Astrocyte of the cerebellum (primary cell): ENCODE measurements at regions not wholly inside any gene's neighbourhood (a gene's known extent, or its start where the extent isn't known, plus 50 kb on each side); places are given as distances from the start of the nearest gene placed in this dataset.

Experiments used
- DNase-seq: peaks from one replicate; pipeline ENCODE4 v3.0.0-alpha.2; 2011; ENCODE audit warnings: low read depth
- H3K4me3 ChIP-seq: 2 replicates; pipeline ENCODE4 v1.5.1; 2011; ENCODE audit warnings: mild to moderate bottlenecking, low read depth, low read length, moderate library complexity
- CTCF ChIP-seq: IDR thresholded peaks from 2 replicates; pipeline ENCODE4 v1.5.1; 2012; ENCODE audit warnings: low read length, low read depth, moderate library complexity, mild to moderate bottlenecking; ENCODE audit errors: missing control alignments
- in situ Hi-C: cut with HindIII; loops from 2 replicates; pipeline ENCODE4 v1.10.0; 2017; ENCODE audit warnings: low sequenced_read_pairs

- H3K4me3 ChIP-seq = no peak overlapping the region
- TF ChIP-seq CTCF = no peak
- in situ Hi-C loops = no loop called here
These were observed 92.1 kb upstream of the ATP8B1 start for GRCh38 chr18:57895182-57895581.

DNA sequence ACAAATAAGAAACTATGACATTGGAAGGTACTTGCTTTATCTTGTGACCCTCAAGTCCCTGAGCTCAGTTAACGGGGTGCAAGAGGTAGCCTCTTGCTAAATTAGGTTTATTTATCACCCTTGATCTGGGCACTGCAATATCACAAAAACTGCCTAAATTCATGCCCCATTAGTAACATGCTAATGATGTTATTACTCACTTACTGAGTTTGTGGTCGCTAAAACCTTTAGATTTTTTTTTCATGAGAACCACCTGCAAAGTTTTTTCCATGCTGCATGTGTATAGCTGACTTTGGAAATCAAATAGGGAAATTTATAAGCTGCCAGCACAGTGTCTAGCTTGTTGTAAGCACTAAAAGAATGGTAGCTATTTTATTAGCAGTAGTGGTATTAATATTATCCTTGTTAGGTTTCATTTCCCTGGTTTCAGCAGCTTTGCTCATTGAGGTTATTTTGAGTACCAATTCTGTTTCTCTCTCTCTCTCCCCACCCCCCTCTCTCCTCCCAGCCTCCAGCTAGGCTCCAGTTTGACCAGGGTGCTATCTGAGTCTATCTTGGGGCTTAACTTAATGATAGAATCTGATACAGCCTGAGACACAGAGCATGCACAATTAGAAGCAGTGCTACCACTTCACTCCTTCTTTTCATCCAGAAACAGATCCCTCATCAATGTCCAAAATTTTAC, 88.7 kb upstream of the ATP8B1 start:
- no peak overlapping the region for H3K4me3 ChIP-seq
- no peak for TF ChIP-seq CTCF
- in situ Hi-C loops = no loop called here
- no peak for DNase-seq

More at GRCh38 chr18:57895182-57895581, 92.1 kb upstream of the ATP8B1 start:
- DNase-seq = no peak

DNA sequence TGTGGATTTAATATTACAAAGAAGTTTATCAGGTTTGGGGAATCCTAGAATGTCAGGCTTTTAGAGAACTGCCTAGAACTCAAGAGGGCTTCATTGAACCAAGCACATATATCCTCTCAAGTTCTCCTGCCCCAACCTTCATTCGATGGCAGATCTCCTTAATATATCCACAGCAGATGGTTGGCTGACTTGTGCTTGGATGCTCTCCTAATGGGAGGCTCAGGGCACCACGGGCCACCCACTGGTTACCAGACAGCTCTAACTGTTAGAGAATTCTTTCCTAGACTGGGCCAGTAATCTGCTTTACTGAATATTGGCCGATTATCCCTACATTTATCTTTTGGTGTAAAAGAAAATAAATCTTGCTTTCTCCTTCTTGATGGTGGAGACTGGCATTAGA, 87.2 kb upstream of the ATP8B1 start:
- TF ChIP-seq CTCF = no peak
- H3K4me3 ChIP-seq = no peak overlapping the region
- in situ Hi-C loops = no loop called here
- DNase-seq = no peak

- in situ Hi-C loops = no loop called here
- no peak for TF ChIP-seq CTCF
- H3K4me3 ChIP-seq = no peak overlapping the region
- no peak for DNase-seq
These were observed 86.7 kb upstream of the ATP8B1 start for GRCh38 chr18:57889841-57890240.

DNA sequence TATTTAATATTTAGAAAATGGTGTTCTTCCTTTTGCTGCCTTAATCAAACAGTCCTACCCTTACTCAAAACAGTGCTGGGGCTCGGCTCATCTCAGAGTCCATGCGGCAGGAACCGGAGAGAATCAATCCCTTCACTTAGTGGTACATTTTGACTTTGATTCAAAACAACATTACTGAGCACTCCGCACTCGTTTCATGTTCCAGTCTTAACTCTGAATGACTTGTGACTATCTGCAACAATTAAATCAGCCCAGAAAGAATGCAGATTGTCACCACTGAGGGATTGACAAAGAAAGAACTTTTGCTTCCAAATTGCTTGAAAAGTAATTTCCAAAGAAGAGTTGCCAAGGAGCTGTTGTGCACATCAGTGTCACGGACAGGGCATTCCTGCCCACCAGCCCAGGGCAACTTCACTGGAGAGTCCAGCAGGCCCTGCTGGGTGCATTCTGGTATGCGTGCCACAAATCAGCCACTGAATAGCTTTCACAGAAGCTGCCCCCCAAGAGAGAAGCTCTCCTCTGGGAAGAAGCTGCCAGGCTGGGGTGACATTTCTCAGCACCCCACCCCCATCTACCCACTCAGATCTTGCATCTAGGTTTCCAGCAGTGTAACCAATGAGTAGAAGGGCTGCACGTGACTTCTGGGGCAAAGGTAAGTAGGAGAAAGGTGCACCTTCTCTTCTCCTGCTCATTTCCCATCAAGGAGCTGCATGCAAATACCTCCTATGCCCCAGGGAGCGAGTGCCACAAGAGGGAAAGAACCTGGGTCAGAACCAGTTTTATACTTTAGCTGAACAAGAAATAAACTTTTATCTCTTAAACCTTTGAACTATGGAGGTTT, 84.6 kb upstream of the ATP8B1 start:
- DNase-seq = no peak
- no peak for TF ChIP-seq CTCF
- in situ Hi-C loops = no loop called here
- no peak overlapping the region for H3K4me3 ChIP-seq

DNA sequence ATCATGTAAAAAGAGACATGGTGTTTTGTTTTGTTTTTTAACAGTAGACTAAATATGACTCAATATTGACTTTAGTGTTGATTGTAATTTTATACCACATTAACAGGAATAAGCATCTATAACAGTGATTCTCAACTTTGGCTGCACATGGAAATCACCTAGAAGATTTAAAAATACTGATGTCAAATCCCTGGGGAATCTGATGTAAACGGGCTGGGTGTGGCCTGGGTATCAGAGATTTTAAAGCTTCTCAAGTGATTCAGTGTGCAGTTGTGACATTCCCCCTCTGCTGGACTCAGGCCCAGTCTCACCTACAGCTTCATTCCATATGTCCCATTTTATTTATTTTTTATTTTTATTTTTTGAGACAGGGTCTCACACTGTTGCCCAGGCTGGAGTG, 82.8 kb upstream of the ATP8B1 start:
- in situ Hi-C loops = no loop called here
- H3K4me3 ChIP-seq = no peak overlapping the region
- no peak for TF ChIP-seq CTCF
- DNase-seq = no peak
